ENCODE measurements at regions not wholly inside any gene's neighbourhood (a gene's known extent, or its start where the extent isn't known, plus 50 kb on each side); places are given as distances from the start of the nearest gene placed in this dataset.

GRCh38 chr2:19649785-19650380 is 251.9 kb downstream of the TTC32 start:
- Histone ChIP-seq H3K9ac (ENCODE audit: insufficient read depth, low read depth, low read length) (no peak overlapping the region), H3K79me2 (ENCODE audit: insufficient read depth, low read length) (no peaks in the 10 kb centered on the region), H3K36me3 (replicated peaks in 1 of 2; ENCODE audit: control insufficient read depth in 1 of 2, insufficient read depth in 2 of 2, low read length in 2 of 2) (no peaks in the 10 kb centered on the region), H3K4me2 (ENCODE audit: low read depth, low read length) (no peak overlapping the region), H3K27ac (ENCODE audit: extremely low read length, insufficient read depth, low read length) (no peak overlapping the region), H3K4me1 (ENCODE audit: insufficient read depth, low read length) (peaks cover 7% of the 10 kb centered on the region; the same call in 1 of the 2 replicates), H3K27me3 (ENCODE audit: control insufficient read depth in 1 of 2, insufficient read depth in 2 of 2, low read length in 2 of 2) (peaks cover 0 to 3% of the 10 kb centered on the region in 2 experiments; a peak in 1 of 5 replicates), H2AFZ (ENCODE audit: low read length) (no peak overlapping the region), H4K20me1 (ENCODE audit: insufficient read depth, low read length) (no peaks in the 10 kb centered on the region), H3K9me3 (ENCODE audit: low read length) (no peaks in the 10 kb centered on the region), H3K4me3 (replicated peaks in 1 of 3; ENCODE audit: insufficient read depth in 1 of 3, low read depth in 2 of 3, low read length in 3 of 3) (no peak overlapping the region)
- no peak for ATAC-seq
- POLR2A ChIA-PET, result no interaction called here
- no peak for FAIRE-seq
- DNase-seq (ENCODE audit: low spot score), result no peak
- no TSS peak for BruUV-seq (replicated peaks)
- CTCF ChIA-PET (ENCODE audit: low intra/inter-chr PET ratio, low total read pairs), result no interaction called here
- TF ChIP-seq E2F1 (CRISPR knock-in tag; IDR thresholded peaks at IDR 0.05) (no peak), TRAFD1 (CRISPR knock-in tag; IDR thresholded peaks at IDR 0.05; ENCODE audit: borderline replicate concordance) (no peak), HOXA9 (CRISPR knock-in tag; IDR thresholded peaks at IDR 0.05; ENCODE audit: borderline replicate concordance) (no peak), ZFP36L1 (CRISPR knock-in tag; IDR thresholded peaks at IDR 0.05) (no peak), ADNP (CRISPR knock-in tag; IDR thresholded peaks at IDR 0.05) (no peak), AHDC1 (CRISPR knock-in tag; IDR thresholded peaks at IDR 0.05; ENCODE audit: borderline replicate concordance) (no peak), MXD3 (CRISPR knock-in tag; IDR thresholded peaks at IDR 0.05) (no peak), PHB2 (IDR thresholded peaks at IDR 0.05; ENCODE audit: partially characterized antibody) (no peak), USF2 (IDR thresholded peaks at IDR 0.05; ENCODE audit: low read depth, low read length) (no peak), USF2 (CRISPR knock-in tag; IDR thresholded peaks at IDR 0.05; ENCODE audit: borderline replicate concordance) (no peak), REL (CRISPR knock-in tag; conservative IDR thresholded peaks at IDR 0.05) (no peak), ZFYVE20 (CRISPR knock-in tag; IDR thresholded peaks at IDR 0.05; ENCODE audit: borderline replicate concordance, low read depth) (no peak)
- 8% methylated on average over 8 of the region's 8 CpGs for WGBS (ENCODE audit: low lambda C conversion rate)
- in situ Hi-C loops (cut with HindIII; ENCODE audit: extremely low pct_ligation_motif_present, low pct_unique_long_range_greater_than_20kb) (no loop called here), intact Hi-C loops (cut with micrococcal nuclease; ENCODE audit: unreplicated experiment) (no loop called here)

All from HepG2 (cell line).